ENCODE measurements at regions not wholly inside any gene's neighbourhood (a gene's known extent, or its start where the extent isn't known, plus 50 kb on each side); places are given as distances from the start of the nearest gene placed in this dataset.

- DNase-seq: no peak
These were observed 93.0 kb upstream of the LDB2 start for GRCh38 chr4:16991450-16991849.

- DNase-seq: no peak
These were observed 90.9 kb upstream of the LDB2 start for GRCh38 chr4:16989371-16989770.

- DNase-seq: no peak
These were observed 90.4 kb upstream of the LDB2 start for GRCh38 chr4:16988814-16989213.

- no peak for DNase-seq
These were observed 78.6 kb upstream of the LDB2 start for GRCh38 chr4:16977081-16977480.

GRCh38 chr4:16969696-16970135 is 71.3 kb upstream of the LDB2 start:
- DNase-seq: no peak

GRCh38 chr4:16967722-16968121 is 69.3 kb upstream of the LDB2 start:
- no peak for DNase-seq

- DNase-seq: no peak
These were observed 60.9 kb upstream of the LDB2 start for GRCh38 chr4:16959305-16959704.

GRCh38 chr4:16952896-16953630 is 54.6 kb upstream of the LDB2 start:
- no peak for DNase-seq

- DNase-seq: no peak
These were observed 54.0 kb upstream of the LDB2 start for GRCh38 chr4:16952462-16952871.

Data from CD4-positive, alpha-beta T cell treated with Interleukin-4 for 1 hour (primary cell).